Keratinocyte (primary cell): ENCODE measurements at regions not wholly inside any gene's neighbourhood (a gene's known extent, or its start where the extent isn't known, plus 50 kb on each side); places are given as distances from the start of the nearest gene placed in this dataset.

Experiments
- DNase-seq: peaks from one replicate; pipeline ENCODE4 v3.0.0-alpha.2; 2011; ENCODE audit warnings: low read depth, missing footprints, low spot score
- FAIRE-seq: peaks from 2 replicates; lab custom pipeline; 2011; peaks lifted over from hg19 to GRCh38; lab: Jason Lieb, UNC
- H2AFZ ChIP-seq: 2 replicates; pipeline ENCODE4 v1.6.0; 2012; ENCODE audit warnings: low read length, control low read depth, inconsistent platforms; ENCODE audit not compliant: control insufficient read depth
- H3K27ac ChIP-seq: 2 replicates; pipeline ENCODE4 v1.5.1; 2011; ENCODE audit warnings: low read length; ENCODE audit not compliant: control insufficient read depth, insufficient read depth
- H3K27me3 ChIP-seq: 3 replicates; pipeline ENCODE4 v1.6.0; 2011; ENCODE audit warnings: low read length; ENCODE audit not compliant: control insufficient read depth, insufficient read depth; ENCODE audit errors: extremely low read depth
- H3K36me3 ChIP-seq, 2 experiments: 2 replicates in 1 of 2; 3 replicates in 1 of 2; pipeline ENCODE4 v1.5.1; 2011; ENCODE audit warnings: low read length in 2 of 2, mild to moderate bottlenecking in 1 of 2; ENCODE audit not compliant: control insufficient read depth in 2 of 2, insufficient read depth in 2 of 2; ENCODE audit errors: extremely low read depth in 1 of 2
- H3K4me1 ChIP-seq: 3 replicates; pipeline ENCODE4 v1.5.1; 2011; ENCODE audit warnings: low read length; ENCODE audit not compliant: control insufficient read depth, insufficient read depth; ENCODE audit errors: extremely low read depth
- H3K4me2 ChIP-seq: 3 replicates; pipeline ENCODE4 v1.6.0; 2011; ENCODE audit warnings: low read depth, low read length; ENCODE audit not compliant: control insufficient read depth, insufficient read depth; ENCODE audit errors: extremely low read depth
- H3K4me3 ChIP-seq, 3 experiments: fragments of 200-600 bp in 1 of 3; sonication (generic) in 1 of 3; 2 replicates in 2 of 3; 3 replicates in 1 of 3; pipeline ENCODE4 v1.5.1; 2011 to 2016; ENCODE audit warnings: low read length in 3 of 3, mild to moderate bottlenecking in 3 of 3, control low read depth in 2 of 3, inconsistent platforms in 1 of 3, low read depth in 1 of 3, mixed read lengths in 1 of 3, mixed run types in 1 of 3, moderate library complexity in 1 of 3; ENCODE audit not compliant: control insufficient read depth in 2 of 3, insufficient read depth in 2 of 3; ENCODE audit errors: extremely low read depth in 1 of 3
- H3K79me2 ChIP-seq: 2 replicates; pipeline ENCODE4 v1.6.0; 2012; ENCODE audit warnings: low read length; ENCODE audit not compliant: control insufficient read depth, insufficient read depth
- H3K9ac ChIP-seq: 3 replicates; pipeline ENCODE4 v1.6.0; 2011; ENCODE audit warnings: low read length; ENCODE audit not compliant: control insufficient read depth, insufficient read depth; ENCODE audit errors: extremely low read depth
- H3K9me1 ChIP-seq: 3 replicates; pipeline ENCODE4 v1.6.0; 2011; ENCODE audit warnings: low read length; ENCODE audit not compliant: control insufficient read depth, insufficient read depth; ENCODE audit errors: extremely low read depth
- H3K9me3 ChIP-seq: 2 replicates; pipeline ENCODE4 v1.5.1; 2012; ENCODE audit warnings: low read depth, low read length; ENCODE audit not compliant: control insufficient read depth
- H4K20me1 ChIP-seq: 3 replicates; pipeline ENCODE4 v1.6.0; 2011; ENCODE audit warnings: low read length; ENCODE audit not compliant: control insufficient read depth, insufficient read depth; ENCODE audit errors: extremely low read depth
- EZH2 ChIP-seq: IDR thresholded peaks from one replicate; pipeline ENCODE4 v1.6.1; 2012; ENCODE audit warnings: inconsistent platforms, mild to moderate bottlenecking, low read length, moderate library complexity
- dilution Hi-C: fragments of 300-500 bp; cut with MboI; formaldehyde crosslinking; loops from one replicate; pipeline ENCODE4 v1.7.0; 2020; ENCODE audit warnings: low sequenced_read_pairs; ENCODE audit not compliant: extremely low pct_ligation_motif_present
- TF ChIP-seq, protein P1 (sequence below), 3 experiments: IDR thresholded peaks in 1 of 3; conservative IDR thresholded peaks in 1 of 3; optimal IDR thresholded peaks in 1 of 3; 2 replicates in 2 of 3; 3 replicates in 1 of 3; pipeline versions ENCODE3 to v1.5.1; 2011; ENCODE audit warnings: low read length in 3 of 3, mild to moderate bottlenecking in 3 of 3, moderate library complexity in 2 of 3, control low read depth in 1 of 3, inconsistent platforms in 1 of 3; ENCODE audit not compliant: insufficient read depth in 2 of 3; ENCODE audit errors: extremely low read depth in 1 of 3

DNA sequence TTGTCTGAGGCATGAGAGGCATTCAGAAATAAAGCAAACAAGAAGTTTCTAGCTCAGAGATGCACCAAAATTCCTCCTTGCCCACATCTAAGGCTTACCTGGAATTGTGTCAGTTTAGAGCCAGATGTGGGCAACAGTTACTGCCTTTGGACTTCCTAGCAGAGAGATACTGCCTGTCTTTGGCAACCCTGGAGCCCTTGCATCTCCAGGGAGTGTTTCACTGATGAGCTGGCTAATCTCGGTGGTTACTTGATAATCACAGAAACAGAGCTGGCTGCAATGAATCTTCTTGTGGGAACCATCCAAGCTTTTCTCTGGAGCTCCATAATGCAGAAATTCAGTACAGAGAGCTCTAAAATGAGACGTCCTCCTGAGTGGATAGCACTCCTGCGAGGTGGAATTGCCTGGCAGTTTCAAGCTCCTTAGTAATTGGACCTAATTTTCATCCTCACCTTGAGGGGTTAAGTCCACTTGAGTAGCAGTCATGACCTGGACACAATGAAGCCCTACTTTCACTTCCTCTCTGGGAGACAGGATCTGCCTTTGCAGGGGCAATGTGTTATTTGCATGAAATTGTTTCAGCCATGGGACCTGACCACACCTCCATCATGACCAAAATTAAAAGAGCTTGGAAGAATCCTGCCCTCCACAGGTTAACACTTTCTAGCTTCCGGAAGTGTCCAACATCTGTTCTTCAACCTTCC, 108.8 kb upstream of the ARHGAP5 start:
- DNase-seq = no peak
- H3K9ac ChIP-seq = no peak overlapping the region

DNA sequence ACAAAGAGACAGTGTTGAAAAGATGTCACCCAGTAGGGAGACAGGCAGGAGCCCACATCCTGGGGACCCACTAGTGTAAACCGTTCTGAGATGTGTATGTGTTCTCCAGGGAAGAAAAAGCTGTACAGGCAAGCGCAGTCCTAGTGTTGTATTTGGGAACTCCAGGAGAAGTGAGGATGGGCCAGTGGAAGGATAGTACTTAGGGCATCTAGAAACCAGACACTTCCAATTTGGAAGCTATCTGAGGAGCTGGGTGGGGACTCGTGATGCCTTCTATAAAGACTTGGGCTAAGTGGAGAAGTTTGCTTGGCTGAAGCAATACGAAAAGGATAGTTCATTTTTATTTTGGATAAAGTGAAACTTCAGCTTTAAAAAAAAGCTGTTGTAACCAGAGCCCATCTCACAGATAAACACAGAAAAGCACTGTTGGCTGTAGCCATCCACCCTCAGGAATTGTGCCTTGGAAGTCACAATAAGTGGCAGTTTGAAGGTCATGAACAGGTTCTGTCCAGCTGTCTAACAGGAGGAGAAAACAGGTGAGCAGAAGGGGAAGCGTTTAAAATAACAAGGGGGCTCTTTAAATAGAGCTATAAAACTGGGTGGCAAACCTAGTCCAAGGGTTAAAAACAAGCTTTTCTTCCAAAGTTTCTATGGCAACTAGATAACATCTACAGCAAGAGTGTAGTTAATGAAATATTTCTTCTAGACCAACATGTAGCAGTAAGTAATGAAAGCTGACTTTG, 108.0 kb upstream of the ARHGAP5 start:
- Histone ChIP-seq H3K9me1 (no peaks in the 10 kb centered on the region), H3K36me3 (no peaks in the 10 kb centered on the region), H3K9me3 (no peaks in the 10 kb centered on the region), H3K27me3 (no peaks in the 10 kb centered on the region), H3K4me3 (no peak overlapping the region), H4K20me1 (no peaks in the 10 kb centered on the region), H3K79me2 (no peaks in the 10 kb centered on the region), H3K4me1 (peaks cover 10% of the 10 kb centered on the region), H3K9ac (no peak overlapping the region), H3K27ac (no peak overlapping the region), H3K4me2 (no peak overlapping the region), H2AFZ (no peak overlapping the region)
- DNase-seq = no peak
- no peak for FAIRE-seq
- dilution Hi-C loops = no loop called here
- no peak for TF ChIP-seq EZH2
- TF ChIP-seq, protein P1, sequence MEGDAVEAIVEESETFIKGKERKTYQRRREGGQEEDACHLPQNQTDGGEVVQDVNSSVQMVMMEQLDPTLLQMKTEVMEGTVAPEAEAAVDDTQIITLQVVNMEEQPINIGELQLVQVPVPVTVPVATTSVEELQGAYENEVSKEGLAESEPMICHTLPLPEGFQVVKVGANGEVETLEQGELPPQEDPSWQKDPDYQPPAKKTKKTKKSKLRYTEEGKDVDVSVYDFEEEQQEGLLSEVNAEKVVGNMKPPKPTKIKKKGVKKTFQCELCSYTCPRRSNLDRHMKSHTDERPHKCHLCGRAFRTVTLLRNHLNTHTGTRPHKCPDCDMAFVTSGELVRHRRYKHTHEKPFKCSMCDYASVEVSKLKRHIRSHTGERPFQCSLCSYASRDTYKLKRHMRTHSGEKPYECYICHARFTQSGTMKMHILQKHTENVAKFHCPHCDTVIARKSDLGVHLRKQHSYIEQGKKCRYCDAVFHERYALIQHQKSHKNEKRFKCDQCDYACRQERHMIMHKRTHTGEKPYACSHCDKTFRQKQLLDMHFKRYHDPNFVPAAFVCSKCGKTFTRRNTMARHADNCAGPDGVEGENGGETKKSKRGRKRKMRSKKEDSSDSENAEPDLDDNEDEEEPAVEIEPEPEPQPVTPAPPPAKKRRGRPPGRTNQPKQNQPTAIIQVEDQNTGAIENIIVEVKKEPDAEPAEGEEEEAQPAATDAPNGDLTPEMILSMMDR (optimal IDR thresholded peaks at IDR 0.05 in 1 of 3, IDR thresholded peaks at IDR 0.05 in 1 of 3, conservative IDR thresholded peaks at IDR 0.05 in 1 of 3; ENCODE audit: extremely low read depth in 1 of 3, insufficient read depth in 2 of 3, low read length in 3 of 3) = no peak

More for the DNA sequence above, 108.8 kb upstream of the ARHGAP5 start:
- dilution Hi-C loops = no loop called here
- Histone ChIP-seq H4K20me1 (no peaks in the 10 kb centered on the region), H3K36me3 (no peaks in the 10 kb centered on the region), H3K4me1 (peaks cover 10% of the 10 kb centered on the region), H2AFZ (no peak overlapping the region), H3K27ac (no peak overlapping the region), H3K4me2 (no peak overlapping the region), H3K9me1 (no peaks in the 10 kb centered on the region), H3K9me3 (no peaks in the 10 kb centered on the region), H3K4me3 (no peak overlapping the region), H3K79me2 (no peaks in the 10 kb centered on the region), H3K27me3 (no peaks in the 10 kb centered on the region)
- no peak for TF ChIP-seq EZH2
- TF ChIP-seq, protein P1 (optimal IDR thresholded peaks at IDR 0.05 in 1 of 3, IDR thresholded peaks at IDR 0.05 in 1 of 3, conservative IDR thresholded peaks at IDR 0.05 in 1 of 3; ENCODE audit: extremely low read depth in 1 of 3, insufficient read depth in 2 of 3, low read length in 3 of 3) = no peak
- FAIRE-seq = no peak
